ENCODE measurements at regions not wholly inside any gene's neighbourhood (a gene's known extent, or its start where the extent isn't known, plus 50 kb on each side); places are given as distances from the start of the nearest gene placed in this dataset.

DNA sequence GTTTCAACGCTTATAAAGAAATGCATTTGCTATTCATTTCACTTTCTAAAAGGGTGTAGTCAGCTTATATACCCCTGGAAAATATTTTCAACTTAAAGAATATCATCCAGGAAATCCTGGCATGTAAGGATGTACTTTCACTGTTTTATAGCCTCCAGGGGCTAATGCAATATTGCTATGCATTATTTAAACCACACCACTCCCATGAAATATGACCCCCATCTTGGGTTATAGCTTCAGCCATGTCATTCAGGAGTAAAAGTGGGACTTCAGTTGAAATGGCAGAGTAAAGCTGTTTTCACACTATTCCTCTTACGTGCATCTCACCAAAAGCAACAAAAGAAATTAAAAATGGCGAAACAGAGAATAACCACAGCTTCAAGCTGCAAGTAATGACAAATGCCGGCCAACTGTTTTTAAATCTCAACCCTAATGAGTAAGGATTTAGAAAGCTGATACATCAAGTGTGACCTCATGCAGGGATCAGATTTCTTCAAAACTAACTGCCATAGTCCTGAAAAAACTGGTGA lies 84.5 kb downstream of the COL6A6 start:
- Histone ChIP-seq H3K4me2 (ENCODE audit: insufficient read depth, low read length) (no peak overlapping the region), H2AFZ (ENCODE audit: low read depth, low read length) (no peak overlapping the region)
- FAIRE-seq = no peak

DNA sequence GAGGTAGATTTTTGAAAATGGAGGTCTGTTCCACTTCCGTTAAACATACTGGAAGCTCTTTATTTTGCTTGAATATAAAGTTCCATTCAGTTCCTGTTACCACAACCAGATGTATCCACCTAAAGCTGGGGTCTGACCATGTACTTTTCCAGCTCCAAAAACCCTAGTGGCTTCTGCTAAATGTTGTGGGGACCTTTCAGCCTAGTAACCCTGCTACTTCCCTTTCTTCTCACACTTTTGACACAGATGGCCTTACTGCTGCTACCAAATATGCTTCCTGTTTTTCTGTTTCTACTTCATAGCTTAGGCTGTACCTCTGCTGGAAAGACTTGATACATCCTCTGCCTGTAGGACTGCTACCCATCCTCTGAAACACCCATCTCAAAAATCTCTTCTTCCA lies 87.8 kb downstream of the COL6A6 start:
- TF ChIP-seq JUN (IDR thresholded peaks at IDR 0.05; ENCODE audit: borderline replicate concordance, insufficient read depth, insufficient read length, low read depth) (no peak), POLR2A (IDR thresholded peaks at IDR 0.05; ENCODE audit: low read depth, low read length) (no peak), EZH2 (IDR thresholded peaks at IDR 0.05; ENCODE audit: borderline replicate concordance, low read depth, low read length, severe bottlenecking) (no peak), GATA2 (IDR thresholded peaks at IDR 0.05; ENCODE audit: insufficient read depth, insufficient read length, low read depth, low read length) (no peak)
- TF ChIP-seq, protein P1, sequence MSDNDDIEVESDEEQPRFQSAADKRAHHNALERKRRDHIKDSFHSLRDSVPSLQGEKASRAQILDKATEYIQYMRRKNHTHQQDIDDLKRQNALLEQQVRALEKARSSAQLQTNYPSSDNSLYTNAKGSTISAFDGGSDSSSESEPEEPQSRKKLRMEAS (IDR thresholded peaks at IDR 0.05; ENCODE audit: insufficient read depth, insufficient read length) = no peak
- FAIRE-seq = no peak

More for the DNA sequence above, 84.5 kb downstream of the COL6A6 start:
- no peak overlapping the region for H3K27ac ChIP-seq (ENCODE audit: insufficient read depth, low read depth, low read length)
- H3K27me3 ChIP-seq (ENCODE audit: control insufficient read depth in 2 of 2, insufficient read depth in 2 of 2, low read length in 2 of 2) = no peaks in the 10 kb centered on the region
- H4K20me1 ChIP-seq (replicated peaks; ENCODE audit: control insufficient read depth, extremely low read depth, insufficient read depth, low read length) = no peaks in the 10 kb centered on the region
- TF ChIP-seq POLR2A (IDR thresholded peaks at IDR 0.05; ENCODE audit: low read depth, low read length) = no peak
- TF ChIP-seq JUN (IDR thresholded peaks at IDR 0.05; ENCODE audit: borderline replicate concordance, insufficient read depth, insufficient read length, low read depth) = no peak
- TF ChIP-seq, protein P2, sequence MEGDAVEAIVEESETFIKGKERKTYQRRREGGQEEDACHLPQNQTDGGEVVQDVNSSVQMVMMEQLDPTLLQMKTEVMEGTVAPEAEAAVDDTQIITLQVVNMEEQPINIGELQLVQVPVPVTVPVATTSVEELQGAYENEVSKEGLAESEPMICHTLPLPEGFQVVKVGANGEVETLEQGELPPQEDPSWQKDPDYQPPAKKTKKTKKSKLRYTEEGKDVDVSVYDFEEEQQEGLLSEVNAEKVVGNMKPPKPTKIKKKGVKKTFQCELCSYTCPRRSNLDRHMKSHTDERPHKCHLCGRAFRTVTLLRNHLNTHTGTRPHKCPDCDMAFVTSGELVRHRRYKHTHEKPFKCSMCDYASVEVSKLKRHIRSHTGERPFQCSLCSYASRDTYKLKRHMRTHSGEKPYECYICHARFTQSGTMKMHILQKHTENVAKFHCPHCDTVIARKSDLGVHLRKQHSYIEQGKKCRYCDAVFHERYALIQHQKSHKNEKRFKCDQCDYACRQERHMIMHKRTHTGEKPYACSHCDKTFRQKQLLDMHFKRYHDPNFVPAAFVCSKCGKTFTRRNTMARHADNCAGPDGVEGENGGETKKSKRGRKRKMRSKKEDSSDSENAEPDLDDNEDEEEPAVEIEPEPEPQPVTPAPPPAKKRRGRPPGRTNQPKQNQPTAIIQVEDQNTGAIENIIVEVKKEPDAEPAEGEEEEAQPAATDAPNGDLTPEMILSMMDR (IDR thresholded peaks at IDR 0.05; ENCODE audit: extremely low read depth in 1 of 2, insufficient read depth in 1 of 2, low read depth in 1 of 2, low read length in 2 of 2) = no peak
- TF ChIP-seq, protein P1 (IDR thresholded peaks at IDR 0.05; ENCODE audit: insufficient read depth, insufficient read length) = no peak
- TF ChIP-seq EZH2 (IDR thresholded peaks at IDR 0.05; ENCODE audit: borderline replicate concordance, low read depth, low read length, severe bottlenecking) = no peak
- intact Hi-C loops (cut with micrococcal nuclease) = no loop called here
- H3K9me1 ChIP-seq (replicated peaks; ENCODE audit: control insufficient read depth, extremely low read depth, insufficient read depth, low read length) = no peaks in the 10 kb centered on the region
- no peaks in the 10 kb centered on the region for H3K9me3 ChIP-seq (replicated peaks; ENCODE audit: control insufficient read depth, insufficient read depth, low read length)
- H3K36me3 ChIP-seq (ENCODE audit: control insufficient read depth in 2 of 2, extremely low read depth in 1 of 2, insufficient read depth in 2 of 2, low read length in 2 of 2) = no peaks in the 10 kb centered on the region
- no peaks in the 10 kb centered on the region for H3K79me2 ChIP-seq (ENCODE audit: control insufficient read depth, insufficient read depth, low read length)
- H3K4me1 ChIP-seq (ENCODE audit: control insufficient read depth, extremely low read depth, insufficient read depth, low read length) = no peaks in the 10 kb centered on the region
- H3K9ac ChIP-seq (replicated peaks; ENCODE audit: extremely low read depth, insufficient read depth, low read length) = no peak overlapping the region
- ChIA-PET CTCF (no interaction called here), POLR2A (no interaction called here)
- no peak overlapping the region for H3K4me3 ChIP-seq (replicated peaks in 1 of 3; ENCODE audit: insufficient read depth in 1 of 3, low read depth in 1 of 3, low read length in 3 of 3)
- no peak for DNase-seq (ENCODE audit: low read depth, low spot score)
- dilution Hi-C loops (cut with MboI; ENCODE audit: extremely low pct_ligation_motif_present, low sequenced_read_pairs) = no loop called here
- no TSS peak for BruUV-seq (replicated peaks)

More for the DNA sequence above, 87.8 kb downstream of the COL6A6 start:
- ChIA-PET POLR2A (no interaction called here), CTCF (no interaction called here)
- Histone ChIP-seq H3K9me1 (replicated peaks; ENCODE audit: control insufficient read depth, extremely low read depth, insufficient read depth, low read length) (no peaks in the 10 kb centered on the region), H3K27ac (ENCODE audit: insufficient read depth, low read depth, low read length) (no peak overlapping the region), H3K4me1 (ENCODE audit: control insufficient read depth, extremely low read depth, insufficient read depth, low read length) (no peaks in the 10 kb centered on the region), H3K4me3 (replicated peaks in 1 of 3; ENCODE audit: insufficient read depth in 1 of 3, low read depth in 1 of 3, low read length in 3 of 3) (no peak overlapping the region), H4K20me1 (replicated peaks; ENCODE audit: control insufficient read depth, extremely low read depth, insufficient read depth, low read length) (no peaks in the 10 kb centered on the region), H3K79me2 (ENCODE audit: control insufficient read depth, insufficient read depth, low read length) (no peaks in the 10 kb centered on the region), H3K4me2 (ENCODE audit: insufficient read depth, low read length) (no peak overlapping the region), H2AFZ (ENCODE audit: low read depth, low read length) (no peak overlapping the region), H3K27me3 (ENCODE audit: control insufficient read depth in 2 of 2, insufficient read depth in 2 of 2, low read length in 2 of 2) (no peaks in the 10 kb centered on the region), H3K9ac (replicated peaks; ENCODE audit: extremely low read depth, insufficient read depth, low read length) (no peak overlapping the region), H3K9me3 (replicated peaks; ENCODE audit: control insufficient read depth, insufficient read depth, low read length) (no peaks in the 10 kb centered on the region), H3K36me3 (ENCODE audit: control insufficient read depth in 2 of 2, extremely low read depth in 1 of 2, insufficient read depth in 2 of 2, low read length in 2 of 2) (no peaks in the 10 kb centered on the region)
- DNase-seq (ENCODE audit: low read depth, low spot score) = no peak
- BruUV-seq (replicated peaks) = no TSS peak
- dilution Hi-C loops (cut with MboI; ENCODE audit: extremely low pct_ligation_motif_present, low sequenced_read_pairs) = no loop called here
- intact Hi-C loops (cut with micrococcal nuclease) = no loop called here
